Pons (tissue), 1 donor: ENCODE measurements at regions not wholly inside any gene's neighbourhood (a gene's known extent, or its start where the extent isn't known, plus 50 kb on each side); places are given as distances from the start of the nearest gene placed in this dataset.
"Not testable (repeated sequence)": the region's sequence is repeated elsewhere in the genome, so short reads cannot be mapped to it uniquely, and the experiment has no call there.

Source experiments
- DNase-seq: peaks from one replicate; pipeline ENCODE4 v3.0.0-alpha.2; 2016; ENCODE audit warnings: low spot score

DNA sequence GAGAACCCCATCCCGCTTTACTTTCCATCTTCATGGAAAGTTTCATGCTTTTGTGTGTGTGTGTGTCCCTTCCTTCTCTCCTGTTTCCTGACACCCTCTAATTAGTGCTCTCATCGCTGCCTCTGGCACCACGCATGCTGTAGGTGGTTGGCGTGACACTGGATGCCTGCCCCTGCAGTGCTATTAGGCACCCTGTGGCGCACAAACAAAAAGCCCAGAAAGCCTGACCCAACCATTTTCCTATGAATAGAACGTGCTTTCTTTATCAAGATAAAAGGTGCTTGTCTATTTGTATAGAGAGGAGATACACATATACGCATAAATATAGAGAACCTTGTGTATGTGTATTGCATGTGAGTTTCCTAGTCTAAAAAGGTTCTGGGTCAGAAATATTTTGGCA, 120.8 kb upstream of the CDCA7L start:
- DNase-seq, result no peak

DNA sequence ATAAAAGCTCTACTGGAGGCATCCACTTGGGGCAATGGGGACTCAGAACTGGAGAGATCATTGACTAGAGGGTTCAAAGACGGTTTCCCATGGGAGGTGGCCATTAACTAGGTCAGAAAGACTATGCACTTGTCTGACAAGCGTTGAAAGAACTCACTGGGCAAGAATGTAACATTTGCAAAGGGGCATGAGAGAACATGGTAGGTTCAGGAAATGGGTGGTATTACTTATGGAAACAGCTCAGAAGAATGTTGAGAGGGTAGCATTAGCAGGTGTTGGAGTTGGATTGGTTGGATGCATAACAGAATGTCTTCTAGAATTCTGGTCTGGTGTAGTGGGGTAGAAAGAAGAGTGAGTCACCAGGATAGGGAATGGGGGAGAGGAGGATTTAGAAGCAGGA, 119.1 kb upstream of the CDCA7L start:
- DNase-seq, result no peak

DNA sequence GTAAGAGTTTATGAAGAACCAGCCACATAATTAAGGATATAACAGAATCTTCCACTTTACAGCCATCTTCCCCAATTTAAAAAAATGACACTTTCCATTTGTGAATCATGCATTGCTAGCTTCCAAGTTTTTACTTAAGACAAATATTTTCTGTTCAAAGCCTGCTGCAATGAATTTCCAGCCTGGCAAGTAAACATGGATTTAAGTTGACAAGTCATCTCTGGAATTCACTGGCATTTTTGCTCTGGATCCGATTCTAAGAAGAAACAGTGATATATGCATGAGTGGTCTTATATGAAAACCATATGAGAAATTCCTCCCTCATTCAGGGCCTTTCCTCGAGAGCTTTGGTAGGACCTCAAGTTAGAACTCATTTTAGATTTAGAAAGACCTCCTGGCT, 116.1 kb upstream of the CDCA7L start:
- DNase-seq, result no peak

DNA sequence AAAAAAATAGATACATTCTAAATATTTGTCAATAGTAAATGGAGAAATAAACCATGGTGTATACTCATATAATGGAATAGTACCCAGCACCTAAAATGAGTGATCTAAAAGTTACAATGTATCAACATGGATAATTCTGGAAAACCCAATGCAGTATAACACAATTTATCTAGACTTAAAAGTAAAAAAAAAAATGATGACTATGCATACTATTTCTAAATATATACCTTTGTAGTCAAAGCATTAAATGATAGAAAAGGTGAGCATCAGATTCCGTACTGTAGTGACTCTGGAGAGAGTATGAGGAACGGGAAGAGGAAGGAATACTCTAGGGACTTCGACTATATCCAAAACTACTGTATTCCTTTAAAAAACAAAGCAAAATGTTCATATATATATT, 115.2 kb upstream of the CDCA7L start:
- no peak for DNase-seq

DNA sequence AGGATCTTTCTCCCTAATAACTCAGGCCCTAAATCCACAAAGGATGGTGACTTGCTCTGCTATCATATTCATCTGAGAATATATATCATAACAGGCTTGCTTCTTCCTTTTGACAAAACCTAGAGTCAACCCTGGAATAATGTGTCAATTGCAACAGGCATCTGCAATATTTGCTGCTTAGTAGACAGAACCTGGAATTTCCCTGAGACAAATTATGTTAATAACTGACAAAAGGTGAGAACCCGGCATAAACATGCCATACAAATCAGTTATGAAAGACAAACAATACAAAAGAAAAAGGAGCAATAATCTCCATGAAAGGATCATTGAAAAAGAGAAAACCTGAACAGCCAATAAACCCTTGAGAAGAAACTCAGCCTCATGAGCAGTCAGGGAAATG, 114.5 kb upstream of the CDCA7L start:
- DNase-seq, result no peak

DNA sequence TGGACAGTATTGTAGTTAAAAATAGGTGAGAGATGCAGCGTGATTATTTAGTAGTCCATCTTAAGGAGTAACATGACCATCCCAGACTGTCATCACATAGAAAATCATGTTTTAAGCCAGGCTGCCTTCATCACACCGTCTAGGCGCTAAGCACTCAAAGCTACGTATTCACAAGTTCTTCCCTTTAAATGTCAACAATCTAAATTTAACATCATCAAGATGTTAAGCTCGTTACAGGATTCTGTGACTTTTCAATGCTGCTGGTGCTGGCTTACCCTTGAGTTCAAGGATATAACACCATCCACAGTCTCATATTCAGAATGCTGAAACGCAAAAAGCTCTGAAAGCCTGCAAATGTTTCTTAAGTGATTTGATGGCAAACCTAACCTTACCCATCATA, 109.5 kb upstream of the CDCA7L start:
- DNase-seq, result no peak

DNA sequence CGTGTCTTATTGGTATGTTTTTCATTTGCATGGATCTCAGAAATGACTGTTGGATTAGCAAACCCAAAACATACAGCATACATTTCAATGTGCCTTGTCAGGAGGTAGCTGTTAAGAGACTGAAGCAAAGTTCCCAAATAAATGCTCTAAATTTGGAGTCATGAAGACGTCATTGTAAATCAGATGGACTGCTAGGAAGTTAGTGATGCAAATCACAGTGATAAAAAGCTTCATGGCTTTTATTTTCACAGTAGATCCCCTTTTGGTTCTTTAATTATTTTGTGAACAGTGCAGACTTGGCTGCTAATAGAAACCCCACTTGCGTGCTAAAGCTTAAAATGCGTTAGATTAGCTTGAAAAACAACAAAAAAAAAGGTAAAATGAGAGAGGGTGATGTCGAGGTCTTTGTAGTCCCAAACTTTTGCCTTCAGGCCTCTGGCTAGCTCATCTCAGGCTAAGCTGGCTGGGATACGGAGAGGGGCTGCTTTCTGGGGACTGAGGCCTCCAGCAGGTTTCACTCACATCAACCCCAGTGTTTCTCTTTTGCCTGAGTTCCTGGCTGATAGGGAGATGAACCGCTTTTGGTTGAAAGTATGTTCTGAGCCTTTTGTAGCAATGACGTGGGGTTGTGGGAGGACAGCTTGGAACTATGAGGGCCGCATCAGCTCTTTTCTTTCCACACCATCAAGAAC, 107.1 kb upstream of the CDCA7L start:
- no peak for DNase-seq

DNA sequence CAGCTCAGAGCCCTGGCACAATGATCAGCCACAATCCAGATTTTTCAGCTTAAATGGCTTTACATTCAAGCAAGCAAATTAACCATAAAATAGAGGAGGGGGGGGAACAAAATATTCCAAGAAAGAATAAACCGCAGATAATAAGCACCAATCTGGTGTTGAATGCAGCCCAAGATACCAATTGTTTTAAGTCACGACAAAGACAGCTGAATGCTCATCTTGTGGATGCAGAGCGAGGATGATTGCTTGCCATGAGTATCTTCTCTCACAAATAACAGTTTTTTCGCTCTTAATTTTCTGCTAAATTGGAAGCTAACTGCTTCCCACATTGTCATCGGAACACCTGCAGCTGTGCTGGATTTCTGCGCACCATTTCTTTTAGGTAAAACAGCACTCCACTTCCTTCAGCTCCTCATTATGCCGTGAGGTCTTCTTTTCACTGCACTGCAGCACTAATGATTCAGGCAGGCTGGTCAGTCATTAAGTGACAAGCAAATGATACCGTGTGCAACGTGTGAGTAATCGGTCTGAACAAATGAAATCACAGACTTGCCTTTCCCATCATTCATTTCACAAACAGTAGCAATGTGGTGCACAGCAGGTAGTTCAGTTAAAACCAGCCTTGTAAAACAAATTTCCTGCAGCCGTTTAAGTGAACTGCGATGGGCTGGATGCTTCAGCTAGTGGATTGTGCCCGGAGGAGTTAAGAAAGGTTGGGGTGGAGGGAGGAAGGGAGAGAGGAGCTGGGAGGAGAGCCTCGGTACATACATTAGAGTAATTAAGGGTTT, 106.4 kb upstream of the CDCA7L start:
- DNase-seq, result no peak

DNA sequence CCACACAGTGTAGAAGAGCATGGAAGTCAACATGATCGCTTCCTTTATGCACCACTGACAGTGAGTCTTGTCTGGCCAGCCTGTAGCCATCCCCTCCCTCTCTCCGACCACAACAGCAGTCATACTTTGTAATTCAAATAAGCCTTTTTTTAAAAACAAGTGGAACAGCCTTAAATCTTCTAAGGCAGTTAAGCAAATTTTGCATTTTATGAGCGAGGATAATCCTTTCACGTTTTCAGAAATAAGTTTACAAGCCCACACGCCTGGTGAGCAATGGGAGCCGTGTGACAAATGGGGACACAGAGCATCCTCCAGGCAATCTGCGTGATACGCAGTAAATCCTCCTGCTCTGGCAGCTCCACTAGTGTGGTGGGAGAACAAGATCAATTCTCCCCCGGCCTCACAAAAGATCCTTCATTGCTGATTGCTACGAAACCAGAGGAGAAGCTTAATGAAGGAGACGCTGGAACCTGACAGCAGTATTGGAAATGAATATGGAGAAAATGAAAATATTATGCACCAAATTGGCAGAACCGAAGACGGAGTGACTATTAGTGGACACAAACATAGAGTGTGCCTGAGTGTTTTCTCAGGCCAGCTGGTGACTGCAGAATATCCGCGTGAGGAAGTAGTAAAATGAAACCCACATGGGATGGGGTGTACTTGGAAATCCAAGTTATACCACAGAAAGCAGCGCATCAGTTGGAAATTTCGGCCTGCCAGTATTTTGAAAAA, 104.2 kb upstream of the CDCA7L start:
- no peak for DNase-seq

DNA sequence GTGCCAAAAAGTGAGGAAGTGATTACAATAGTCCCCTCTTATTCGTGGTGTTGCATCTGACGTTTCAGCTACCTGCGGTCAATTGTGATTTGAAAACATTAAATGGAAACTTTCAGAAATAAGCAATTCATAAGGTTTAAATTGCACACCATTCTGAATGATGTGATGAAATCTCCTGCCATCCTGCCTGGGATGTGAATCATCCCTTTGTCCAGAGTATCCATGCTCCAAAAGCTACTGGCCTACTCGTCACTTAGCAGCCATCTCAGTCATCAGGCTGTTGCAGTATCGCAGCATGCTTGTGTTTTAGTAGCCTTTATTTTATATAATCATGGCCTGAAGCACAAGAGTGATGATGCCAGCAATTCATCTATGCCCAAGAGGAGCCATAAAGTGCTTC, 97.7 kb upstream of the CDCA7L start:
- DNase-seq, result no peak

DNA sequence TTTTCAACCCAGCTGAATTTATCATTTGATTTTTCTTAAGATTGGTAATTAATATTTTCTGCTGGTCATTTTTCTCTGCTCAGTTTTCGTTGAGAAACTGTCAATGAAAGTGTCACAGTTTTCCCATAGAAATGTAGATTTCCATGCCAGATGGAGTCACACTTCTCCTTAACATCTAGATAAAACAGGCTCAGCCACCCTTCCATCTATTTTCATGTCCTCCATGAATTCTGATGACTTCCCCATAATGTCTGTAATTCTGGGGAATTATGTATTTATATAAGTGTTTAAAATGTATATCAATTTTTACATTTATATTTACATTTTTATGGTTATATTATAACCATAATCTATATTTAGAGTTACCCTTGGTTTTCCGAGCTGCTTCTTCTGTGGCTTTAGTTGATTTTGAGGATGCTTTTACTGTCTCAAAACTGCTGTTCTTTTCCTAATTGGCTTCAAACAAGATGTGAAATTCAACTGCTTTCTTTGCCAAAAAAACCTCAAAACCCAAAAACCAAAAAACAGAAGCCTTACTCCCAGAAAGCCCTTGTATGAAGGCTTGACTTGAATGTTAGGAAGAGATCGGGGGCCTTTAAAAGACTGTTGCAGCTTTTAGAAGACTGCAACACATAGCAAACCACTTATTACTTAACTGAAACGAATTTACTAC, 95.4 kb upstream of the CDCA7L start:
- no peak for DNase-seq

DNA sequence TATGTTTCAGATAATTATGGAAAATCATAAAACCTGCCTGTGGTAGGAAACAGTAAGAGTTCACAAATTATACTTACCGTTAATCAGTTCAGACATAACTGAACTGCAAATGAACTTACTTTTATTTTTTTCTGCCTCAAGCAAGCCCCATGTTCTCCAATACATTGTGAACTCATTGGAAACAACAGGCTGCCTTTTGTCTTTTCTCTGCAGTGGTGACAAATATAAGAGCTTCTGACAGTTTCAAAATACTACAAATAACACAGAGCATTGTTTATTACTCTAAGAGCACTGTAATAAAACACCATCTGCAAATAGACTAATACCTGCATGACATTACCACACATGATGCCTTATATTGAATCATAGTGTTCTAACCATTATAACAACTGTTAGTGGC, 94.0 kb upstream of the CDCA7L start:
- DNase-seq, result peak; percentile 34

DNA sequence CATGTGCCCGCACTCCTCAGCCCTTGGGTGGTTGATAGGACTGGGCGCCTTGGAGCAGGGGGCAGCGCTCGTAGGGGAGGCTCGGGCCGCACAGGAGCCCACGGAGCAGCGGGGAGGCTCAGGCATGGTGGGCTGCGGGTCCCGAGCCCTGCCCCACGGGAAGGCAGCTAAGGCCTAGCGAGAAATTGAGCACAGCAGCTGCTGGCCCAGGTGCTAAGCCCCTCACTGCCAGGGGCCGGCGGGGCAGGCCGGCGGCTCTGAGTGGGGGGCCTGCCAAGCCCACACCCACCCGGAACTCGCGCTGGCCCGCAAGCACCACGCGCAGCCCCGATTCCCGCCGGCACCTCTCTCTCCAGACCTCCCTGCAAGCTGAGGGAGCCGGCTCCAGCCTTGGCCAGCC, 86.7 kb upstream of the CDCA7L start:
- not testable (repeated sequence) for DNase-seq

DNA sequence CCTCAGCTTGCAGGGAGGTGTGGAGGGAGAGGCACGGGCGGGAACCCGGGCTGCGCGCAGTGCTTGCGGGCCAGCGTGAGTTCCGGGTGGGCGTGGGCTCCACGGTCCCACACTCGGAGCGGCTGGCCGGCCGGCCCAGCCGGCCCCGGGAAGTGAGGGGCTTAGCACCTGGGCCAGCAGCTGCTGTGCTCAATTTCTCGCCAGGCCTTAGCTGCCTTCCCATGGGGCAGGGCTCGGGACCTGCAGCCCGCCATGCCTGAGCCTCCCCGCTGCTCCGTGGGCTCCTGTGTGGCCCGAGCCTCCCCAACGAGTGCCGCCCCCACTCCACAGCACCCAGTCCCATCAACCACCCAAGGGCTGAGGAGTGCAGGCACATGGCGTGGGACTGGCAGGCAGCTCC, 83.0 kb upstream of the CDCA7L start:
- DNase-seq, result not testable (repeated sequence)

DNA sequence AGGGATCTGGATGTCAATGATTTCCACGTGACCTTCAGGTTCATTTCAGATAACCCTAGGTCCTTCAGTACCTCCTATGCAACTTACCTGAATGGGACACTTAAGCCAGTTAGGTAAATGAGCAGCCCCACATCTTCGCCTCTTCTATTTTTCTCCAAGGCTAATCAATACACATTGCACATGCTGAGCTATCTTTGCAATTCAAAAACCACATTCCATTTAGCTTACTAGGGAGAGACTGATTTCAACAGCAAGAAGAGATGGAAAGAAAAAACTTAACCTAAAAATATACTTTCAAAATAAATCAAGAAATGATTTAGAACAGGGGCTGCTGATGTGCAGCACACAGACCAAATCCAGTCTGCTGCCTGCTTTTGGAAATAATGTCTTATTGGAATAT, 81.8 kb upstream of the CDCA7L start:
- no peak for DNase-seq

DNA sequence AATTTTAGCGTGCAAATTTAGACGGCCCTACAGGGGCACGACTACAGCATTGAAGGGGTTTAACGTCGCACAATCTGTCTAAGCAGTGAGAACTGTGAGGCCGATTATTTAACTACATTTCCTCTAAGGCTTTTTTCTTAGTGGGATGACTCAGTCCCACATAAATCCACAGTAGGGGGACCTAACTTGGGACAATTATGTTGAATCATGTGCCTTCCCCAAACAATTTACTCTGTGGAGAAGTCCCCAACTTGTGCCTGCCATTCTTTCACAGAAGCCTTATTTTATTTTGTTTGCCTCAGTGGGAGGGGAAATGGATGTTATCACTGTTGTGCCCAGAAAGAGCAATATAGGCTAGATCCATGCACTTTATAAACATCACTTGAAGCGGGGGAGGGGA, 80.3 kb upstream of the CDCA7L start:
- DNase-seq, result no peak

DNA sequence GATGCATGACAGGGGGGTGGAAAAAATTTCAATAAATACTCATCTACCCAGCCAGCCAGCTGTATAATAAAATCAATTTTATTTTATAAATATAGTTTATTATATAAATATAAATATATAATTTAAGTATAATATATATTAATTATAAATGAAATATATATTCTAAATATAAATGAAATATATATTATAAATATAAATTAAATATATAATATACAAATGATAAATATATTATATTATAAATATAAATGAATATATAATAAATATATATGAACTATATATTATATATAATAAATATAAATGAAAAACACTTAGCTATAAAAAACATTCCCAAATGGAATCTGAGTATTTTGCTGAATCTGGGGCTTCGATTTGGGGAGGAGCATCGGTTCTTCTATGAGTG, 79.4 kb upstream of the CDCA7L start:
- DNase-seq, result no peak

DNA sequence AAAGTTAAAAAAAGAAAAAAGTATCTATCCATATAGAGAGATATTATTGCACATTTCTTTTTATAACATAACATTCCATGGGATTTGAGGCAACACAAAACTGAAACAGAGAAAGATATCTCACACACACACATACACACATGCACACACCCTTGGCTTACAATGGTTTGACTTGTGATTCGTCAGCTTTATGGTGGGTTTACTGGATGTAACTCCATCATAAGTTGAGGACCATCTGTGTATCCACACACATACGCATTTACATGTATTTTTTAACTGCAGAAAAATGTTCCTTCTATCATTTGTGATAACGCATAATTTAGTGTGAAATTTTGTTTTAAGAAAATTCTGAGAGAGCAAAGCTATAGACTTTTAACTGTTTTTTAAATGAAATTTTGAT, 74.2 kb upstream of the CDCA7L start:
- no peak for DNase-seq

DNA sequence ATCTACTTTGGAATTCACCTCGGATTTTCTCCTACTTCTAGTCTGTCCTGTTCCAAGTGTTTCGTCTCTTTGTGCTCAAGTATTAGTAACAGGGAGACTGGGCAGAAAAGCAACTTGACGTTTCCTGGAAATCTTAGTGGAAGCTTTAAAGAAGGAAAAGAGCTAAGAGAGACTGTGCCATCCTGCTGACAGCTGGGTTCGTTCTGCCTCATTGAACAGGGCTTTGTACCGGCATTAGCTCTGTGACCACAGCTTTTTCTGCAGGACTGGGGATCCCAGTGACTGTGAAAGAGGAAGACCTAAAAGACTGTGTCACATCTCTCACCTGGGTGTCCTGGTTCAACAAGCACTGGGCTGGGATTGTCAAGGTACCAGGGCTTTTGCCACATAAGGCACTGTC, 70.8 kb upstream of the CDCA7L start:
- peak; percentile 20 for DNase-seq

DNA sequence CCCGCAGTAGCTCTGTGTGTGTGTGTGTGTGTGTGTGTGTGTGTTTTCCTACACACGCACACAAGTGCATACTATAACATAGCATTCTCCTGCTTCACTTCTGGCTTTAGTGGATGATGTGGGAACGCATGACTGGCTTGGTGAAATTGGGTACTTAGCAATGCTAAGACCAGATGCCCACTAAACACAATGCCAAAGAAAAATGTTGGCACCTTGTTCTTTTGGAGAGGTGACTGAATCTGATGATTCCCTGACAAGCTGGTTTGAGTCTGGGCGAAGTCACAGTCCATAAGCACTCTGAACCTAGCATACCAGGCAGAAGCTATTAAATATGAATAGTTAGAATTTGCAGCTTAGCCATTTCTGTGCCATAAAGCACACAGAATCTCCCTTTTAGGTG, 68.0 kb upstream of the CDCA7L start:
- DNase-seq, result no peak

DNA sequence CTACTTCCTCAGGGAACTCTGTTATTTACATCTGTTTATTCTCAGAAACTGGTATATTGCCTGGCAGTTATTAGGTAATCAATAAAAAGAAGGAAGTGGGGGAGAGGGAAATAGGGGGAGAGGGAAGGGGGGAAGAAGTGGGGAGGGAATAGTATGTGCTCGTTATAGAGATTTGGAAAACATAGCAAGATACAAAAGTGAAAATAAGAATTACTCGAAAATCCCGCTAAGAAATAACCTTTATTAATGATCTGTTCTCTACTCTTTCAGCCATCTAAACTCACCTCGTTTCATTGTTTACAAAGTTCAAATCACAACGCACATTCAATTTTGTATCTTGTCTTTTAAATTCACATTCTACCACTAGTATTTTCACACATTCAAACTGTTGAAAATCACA, 63.0 kb upstream of the CDCA7L start:
- no peak for DNase-seq

DNA sequence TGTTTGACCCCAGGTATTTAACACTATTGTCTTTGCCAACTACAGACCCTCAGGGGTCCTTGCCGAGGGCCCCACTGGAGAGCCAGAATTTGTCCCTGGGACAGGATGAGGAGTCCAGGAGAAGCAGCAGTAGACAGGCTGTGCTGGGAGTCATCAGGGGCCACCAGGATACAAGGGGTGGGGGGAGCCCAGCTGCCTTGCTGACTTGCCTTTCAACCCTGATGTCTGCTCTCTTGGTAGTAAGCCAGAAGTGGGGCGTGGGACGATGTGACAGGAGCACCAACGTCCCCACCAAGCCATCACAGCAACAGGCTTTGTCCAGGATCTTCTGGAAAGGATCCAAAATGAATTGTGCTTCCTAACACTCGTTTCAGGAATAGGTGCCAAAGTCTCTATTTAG, 62.4 kb upstream of the CDCA7L start:
- peak; percentile 29 for DNase-seq

DNA sequence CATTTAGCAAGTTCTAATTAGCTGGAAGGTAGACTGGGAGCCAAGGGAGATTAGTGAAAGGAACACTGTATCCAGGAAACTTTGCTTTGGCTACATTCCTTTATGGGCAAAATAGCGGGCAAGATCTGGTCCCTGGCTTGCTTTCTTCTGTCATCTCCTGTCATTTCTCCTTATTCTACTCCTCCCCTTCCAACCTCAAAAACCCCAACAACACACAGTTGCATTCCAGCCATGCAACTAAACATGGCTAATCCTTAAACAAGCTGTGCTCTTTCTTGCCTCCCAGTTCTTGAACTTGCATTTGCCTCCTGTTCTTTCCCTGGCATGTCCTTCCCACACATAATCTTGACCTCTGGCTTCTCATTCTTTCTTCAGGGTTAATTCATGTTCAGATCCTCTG, 59.5 kb upstream of the CDCA7L start:
- no peak for DNase-seq
